H1 (cell line): ENCODE measurements at regions not wholly inside any gene's neighbourhood (a gene's known extent, or its start where the extent isn't known, plus 50 kb on each side); places are given as distances from the start of the nearest gene placed in this dataset.

Source experiments
- CTCF ChIA-PET: fragments of 300-600 bp; sonication (Branson Sonifier 250); formaldehyde crosslinking; loops from one replicate; lab custom pipeline; 2021; ENCODE audit not compliant: partially characterized antibody; lab: Charles Lee
- POLR2A ChIA-PET: fragments of 300-600 bp; sonication (Branson Sonifier 250); formaldehyde crosslinking; loops from one replicate; lab custom pipeline; 2021; ENCODE audit warnings: inconsistent platforms; ENCODE audit not compliant: partially characterized antibody; lab: Charles Lee
- DNase-seq, 2 experiments: peaks; one replicate each; pipeline versions ENCODE4 v3.0.0 to v3.0.0-alpha.2; 2010 to 2022; ENCODE audit warnings: low spot score in 2 of 2, low read depth in 1 of 2, mixed read lengths in 1 of 2
- FAIRE-seq: peaks from 2 replicates; lab custom pipeline; 2011; peaks lifted over from hg19 to GRCh38; lab: Jason Lieb, UNC
- H2AFZ ChIP-seq: 2 replicates; pipeline ENCODE4 v1.8.1; 2012; ENCODE audit warnings: low read length, inconsistent platforms
- H2AK5ac ChIP-seq: 2 replicates; pipeline ENCODE4 v1.6.1; 2013; ENCODE audit warnings: low read depth, low read length
- H2BK120ac ChIP-seq: replicated peaks from 2 replicates; pipeline ENCODE3; 2013; ENCODE audit warnings: low read depth, low read length, inconsistent platforms
- H2BK12ac ChIP-seq: 2 replicates; pipeline ENCODE4 v1.6.1; 2013; ENCODE audit warnings: low read depth, low read length
- H2BK15ac ChIP-seq: 2 replicates; pipeline ENCODE4 v1.6.1; 2013; ENCODE audit warnings: low read length
- H2BK20ac ChIP-seq: 2 replicates; pipeline ENCODE4 v1.6.1; 2013; ENCODE audit warnings: low read length
- H2BK5ac ChIP-seq: 2 replicates; pipeline ENCODE4 v1.6.1; 2013; ENCODE audit warnings: low read depth, low read length
- H3K14ac ChIP-seq: 2 replicates; pipeline ENCODE4 v1.6.1; 2013; ENCODE audit warnings: inconsistent platforms; ENCODE audit not compliant: insufficient read length
- H3K18ac ChIP-seq: 2 replicates; pipeline ENCODE4 v1.6.1; 2013; ENCODE audit warnings: low read length; ENCODE audit errors: extremely low read depth
- H3K23ac ChIP-seq: 2 replicates; pipeline ENCODE4 v1.6.1; 2013; ENCODE audit warnings: inconsistent platforms; ENCODE audit not compliant: insufficient read length
- H3K23me2 ChIP-seq: 2 replicates; pipeline ENCODE4 v1.6.1; 2013; ENCODE audit warnings: low read depth, low read length
- H3K27ac ChIP-seq: 2 replicates; pipeline ENCODE4 v1.6.1; 2011; ENCODE audit warnings: low read depth, low read length, inconsistent platforms
- H3K27me3 ChIP-seq, 4 experiments: replicated peaks in 1 of 4; 1 replicate in 1 of 4; 2 replicates in 3 of 4; pipeline versions ENCODE4 v1.6.1 to v1.8.1; 2011 to 2013; ENCODE audit warnings: low read length in 3 of 4, mild to moderate bottlenecking in 3 of 4, inconsistent platforms in 2 of 4, mixed read lengths in 2 of 4, moderate library complexity in 1 of 4; ENCODE audit not compliant: control insufficient read depth in 3 of 4, insufficient read depth in 3 of 4; ENCODE audit errors: extremely low read depth in 1 of 4
- H3K36me3 ChIP-seq, 4 experiments: 2 replicates each; pipeline versions ENCODE4 v1.6.1 to v1.8.1; 2011 to 2013; ENCODE audit warnings: mild to moderate bottlenecking in 4 of 4, low read length in 3 of 4, moderate library complexity in 2 of 4, control low read depth in 1 of 4, inconsistent platforms in 1 of 4; ENCODE audit not compliant: insufficient read depth in 4 of 4, control insufficient read depth in 2 of 4
- H3K4ac ChIP-seq: replicated peaks from 2 replicates; pipeline ENCODE3; 2013; ENCODE audit warnings: low read length, low read depth, mixed read lengths, inconsistent platforms; ENCODE audit not compliant: insufficient read length
- H3K4me1 ChIP-seq, 4 experiments: replicated peaks in 1 of 4; 1 replicate in 1 of 4; 2 replicates in 3 of 4; pipeline versions ENCODE4 v1.6.1 to v1.8.1; 2011 to 2013; ENCODE audit warnings: low read length in 3 of 4, inconsistent platforms in 2 of 4, mixed read lengths in 1 of 4; ENCODE audit not compliant: insufficient read depth in 4 of 4, control insufficient read depth in 3 of 4
- H3K4me2 ChIP-seq, 2 experiments: 2 replicates each; pipeline versions ENCODE4 v1.6.1 to v1.8.1; 2011 to 2013; ENCODE audit warnings: low read depth in 2 of 2, low read length in 2 of 2, control low read depth in 1 of 2, inconsistent platforms in 1 of 2, mild to moderate bottlenecking in 1 of 2; ENCODE audit not compliant: insufficient read depth in 1 of 2
- H3K4me3 ChIP-seq, 4 experiments: fragments of 200-600, 300-600 bp in 1 of 4; sonication (generic), shearing (Covaris generic), sonication (Bioruptor Twin) in 1 of 4; 2 replicates each; pipeline versions ENCODE4 v1.5.1 to v1.8.1; 2011 to 2016; ENCODE audit warnings: low read length in 4 of 4, low read depth in 3 of 4, control low read depth in 2 of 4, inconsistent platforms in 2 of 4, mild to moderate bottlenecking in 2 of 4, mixed read lengths in 1 of 4, moderate library complexity in 1 of 4; ENCODE audit not compliant: insufficient read depth in 2 of 4; ENCODE audit errors: extremely low read depth in 1 of 4
- H3K56ac ChIP-seq: replicated peaks from 2 replicates; pipeline ENCODE3; 2013; ENCODE audit warnings: low read depth, mild to moderate bottlenecking, mixed read lengths, low read length, inconsistent platforms; ENCODE audit not compliant: insufficient read length
- H3K79me1 ChIP-seq: 2 replicates; pipeline ENCODE4 v1.6.1; 2013; ENCODE audit warnings: low read depth, low read length, control low read depth
- H3K79me2 ChIP-seq, 2 experiments: 2 replicates each; pipeline versions ENCODE4 v1.6.1 to v1.8.1; 2012 to 2013; ENCODE audit warnings: low read length in 2 of 2, mild to moderate bottlenecking in 2 of 2, inconsistent platforms in 1 of 2; ENCODE audit not compliant: insufficient read depth in 2 of 2, control insufficient read depth in 1 of 2
- H3K9ac ChIP-seq, 4 experiments: replicated peaks in 1 of 4; 1 replicate in 1 of 4; 2 replicates in 3 of 4; pipeline versions ENCODE4 v1.6.1 to v1.8.1; 2011 to 2013; ENCODE audit warnings: low read depth in 3 of 4, low read length in 3 of 4, control low read depth in 2 of 4, mild to moderate bottlenecking in 2 of 4, moderate library complexity in 2 of 4, inconsistent platforms in 1 of 4; ENCODE audit errors: extremely low read depth in 1 of 4
- H3K9me3 ChIP-seq, 2 experiments: 2 replicates each; pipeline versions ENCODE4 v1.6.1 to v1.8.1; 2012 to 2013; ENCODE audit warnings: mild to moderate bottlenecking in 2 of 2, moderate library complexity in 2 of 2, control low read depth in 1 of 2, inconsistent platforms in 1 of 2, low read depth in 1 of 2, low read length in 1 of 2, mixed read lengths in 1 of 2; ENCODE audit not compliant: insufficient read depth in 2 of 2
- H4K20me1 ChIP-seq, 2 experiments: replicated peaks in 1 of 2; 2 replicates each; pipeline versions ENCODE3 to v1.8.1; 2011 to 2013; ENCODE audit warnings: inconsistent platforms in 2 of 2, low read length in 2 of 2, mild to moderate bottlenecking in 1 of 2; ENCODE audit not compliant: insufficient read depth in 2 of 2, control insufficient read depth in 1 of 2
- H4K5ac ChIP-seq: 2 replicates; pipeline ENCODE4 v1.6.1; 2013; ENCODE audit warnings: low read length, low read depth, mixed read lengths, inconsistent platforms; ENCODE audit not compliant: insufficient read length
- H4K8ac ChIP-seq: 2 replicates; pipeline ENCODE4 v1.8.0; 2013; ENCODE audit warnings: mild to moderate bottlenecking, moderate library complexity, low read length, inconsistent platforms; ENCODE audit not compliant: insufficient read depth; ENCODE audit errors: extremely low read depth
- H4K91ac ChIP-seq: replicated peaks from 2 replicates; pipeline ENCODE3; 2013; ENCODE audit warnings: low read length, mixed read lengths, inconsistent platforms; ENCODE audit not compliant: insufficient read length
- CHD2 ChIP-seq: IDR thresholded peaks from 2 replicates; pipeline ENCODE4 v1.6.1; 2012; ENCODE audit warnings: low read length, improper control_type of control experiment
- HDAC2 ChIP-seq, 2 experiments: fragments of 300-600 bp in 1 of 2; sonication (generic) in 1 of 2; IDR thresholded peaks; 2 replicates each; pipeline ENCODE4 v1.6.1; 2011 to 2012; ENCODE audit warnings: low read depth in 2 of 2, low read length in 2 of 2, mild to moderate bottlenecking in 2 of 2, moderate library complexity in 2 of 2, borderline replicate concordance in 1 of 2, inconsistent platforms in 1 of 2
- TBP ChIP-seq: IDR thresholded peaks from 2 replicates; pipeline ENCODE4 v1.6.1; 2011; ENCODE audit warnings: low read depth, low read length, improper control_type of control experiment
- TEAD4 ChIP-seq: IDR thresholded peaks from 2 replicates; pipeline ENCODE4 v1.6.1; 2012; ENCODE audit warnings: low read depth, low read length, inconsistent platforms, mixed read lengths
- ZNF274 ChIP-seq: IDR thresholded peaks from 2 replicates; pipeline ENCODE4 v1.7.0; 2012; ENCODE audit warnings: low read length, borderline replicate concordance; ENCODE audit errors: extremely low read depth
- WGBS, 2 experiments: shearing (Covaris generic) in 1 of 2; methylation state at CpG; one replicate each; pipeline versions ENCODE4 v1.1.6 to v1.1.7; 2013 to 2015; ENCODE audit warnings: low lambda C conversion rate in 2 of 2, mixed read lengths in 2 of 2, inconsistent platforms in 1 of 2, low coverage in 1 of 2, missing lambda C conversion rate in 1 of 2; ENCODE audit not compliant: insufficient replicate concordance in 2 of 2, insufficient coverage in 1 of 2, insufficient read length in 1 of 2; ENCODE audit errors: extremely low coverage in 1 of 2, missing lambda C conversion rate in 1 of 2; 5-methylcytosine and 5-hydroxymethylcytosine counted together

DNA sequence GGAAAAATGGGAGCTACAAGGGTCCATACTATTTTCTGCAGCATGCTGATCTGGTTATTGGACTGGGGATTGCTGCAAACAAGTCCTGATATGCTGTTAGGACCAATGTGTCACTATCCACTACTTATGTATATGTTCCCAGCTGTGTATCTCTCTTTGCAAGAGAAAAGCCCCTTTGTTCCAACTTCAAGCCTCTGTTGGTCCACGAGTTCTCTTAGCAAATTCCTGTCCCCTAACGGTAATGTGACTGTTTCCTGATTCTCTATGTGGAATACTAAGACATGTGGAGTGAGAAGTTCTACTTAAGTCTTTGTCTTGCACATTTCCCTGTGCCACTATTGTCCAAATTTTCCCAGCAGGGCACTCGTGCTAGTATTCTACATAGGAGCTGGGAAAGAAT lies 557.7 kb downstream of the FSCB start:
- no peak overlapping the region for H2BK12ac ChIP-seq
- H2BK15ac ChIP-seq, result no peak overlapping the region
- CTCF ChIA-PET, result interaction anchor here (0.6 kb wide), 1 partner anchor 81 kb away, joined by 4 read pairs; no protein-coding TSS in a partner anchor
- H3K4me3 ChIP-seq, result no peak overlapping the region
- H4K91ac ChIP-seq, result no peak overlapping the region
- no peak for TF ChIP-seq ZNF274
- peak in 1 of 2 experiments; percentile 80; a peak in 2 of 4 replicates for TF ChIP-seq HDAC2 (IDR thresholded peaks at IDR 0.05; ENCODE audit: borderline replicate concordance in 1 of 2, low read depth in 2 of 2, low read length in 2 of 2)
- no peak for TF ChIP-seq CHD2
- no peak for TF ChIP-seq TBP
- peak; percentile 43; the same call in 1 of the 2 replicates for TF ChIP-seq TEAD4
- TF ChIP-seq, all 59 proteins: peak for 2
- no peak overlapping the region for H2AFZ ChIP-seq
- no peaks in the 10 kb centered on the region for H3K79me2 ChIP-seq
- H3K4ac ChIP-seq, result no peak overlapping the region
- H3K4me2 ChIP-seq, result 0 out of 4 replicates have a peak overlapping the region, but pooled peaks of 1 of the 2 experiments have one; percentile 23
- DNase-seq (peak in 1 of 2 experiments; percentile 15), FAIRE-seq (peak; percentile 72)
- H3K27me3 ChIP-seq, result no peaks in the 10 kb centered on the region
- H3K27ac ChIP-seq, result no peak overlapping the region
- H4K20me1 ChIP-seq, result no peaks in the 10 kb centered on the region
- H3K23me2 ChIP-seq, result no peaks in the 10 kb centered on the region
- no peak overlapping the region for H3K23ac ChIP-seq
- H2AK5ac ChIP-seq, result no peak overlapping the region
- H3K4me1 ChIP-seq, result peaks cover 0 to 4% (median 2%) of the 10 kb centered on the region in 4 experiments; a peak in 4 of 7 replicates
- H3K56ac ChIP-seq, result no peak overlapping the region
- no peaks in the 10 kb centered on the region for H3K36me3 ChIP-seq
- WGBS, 2 experiments, result 13% methylated on average over 3 of the region's 3 CpGs; no CpG with 5 or more reads in 1 of the 2 experiments
- no peak overlapping the region for H3K9ac ChIP-seq
- no peak overlapping the region for H4K5ac ChIP-seq
- H2BK120ac ChIP-seq, result no peak overlapping the region
- no peak overlapping the region for H2BK5ac ChIP-seq
- no peak overlapping the region for H3K14ac ChIP-seq
- no peak overlapping the region for H4K8ac ChIP-seq
- H2BK20ac ChIP-seq, result no peak overlapping the region
- H3K79me1 ChIP-seq, result no peaks in the 10 kb centered on the region
- POLR2A ChIA-PET, result no interaction called here
- no peaks in the 10 kb centered on the region for H3K9me3 ChIP-seq
- no peak overlapping the region for H3K18ac ChIP-seq
